ENCODE measurements at regions not wholly inside any gene's neighbourhood (a gene's known extent, or its start where the extent isn't known, plus 50 kb on each side); places are given as distances from the start of the nearest gene placed in this dataset.

DNA sequence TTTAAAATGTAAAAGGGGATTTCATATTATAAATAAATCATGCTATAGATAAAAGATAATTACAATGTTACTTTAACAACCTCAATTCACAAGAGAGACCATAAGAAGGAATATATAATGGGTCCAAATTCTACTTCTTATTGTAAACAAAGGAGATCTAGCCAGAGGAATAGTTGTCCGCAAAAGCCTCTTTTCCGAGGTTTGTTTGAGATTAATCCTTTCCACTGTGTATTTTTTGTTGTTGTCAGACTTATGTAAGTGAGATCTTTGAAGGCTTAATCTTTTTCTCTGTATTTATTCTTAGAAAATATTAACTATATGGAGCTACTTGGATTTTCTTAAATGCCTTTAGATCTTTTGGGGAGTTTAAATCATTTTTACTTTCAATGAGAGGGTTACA, 1299.3 kb upstream of the WWC1 start (continued):
- TF ChIP-seq, protein P1, sequence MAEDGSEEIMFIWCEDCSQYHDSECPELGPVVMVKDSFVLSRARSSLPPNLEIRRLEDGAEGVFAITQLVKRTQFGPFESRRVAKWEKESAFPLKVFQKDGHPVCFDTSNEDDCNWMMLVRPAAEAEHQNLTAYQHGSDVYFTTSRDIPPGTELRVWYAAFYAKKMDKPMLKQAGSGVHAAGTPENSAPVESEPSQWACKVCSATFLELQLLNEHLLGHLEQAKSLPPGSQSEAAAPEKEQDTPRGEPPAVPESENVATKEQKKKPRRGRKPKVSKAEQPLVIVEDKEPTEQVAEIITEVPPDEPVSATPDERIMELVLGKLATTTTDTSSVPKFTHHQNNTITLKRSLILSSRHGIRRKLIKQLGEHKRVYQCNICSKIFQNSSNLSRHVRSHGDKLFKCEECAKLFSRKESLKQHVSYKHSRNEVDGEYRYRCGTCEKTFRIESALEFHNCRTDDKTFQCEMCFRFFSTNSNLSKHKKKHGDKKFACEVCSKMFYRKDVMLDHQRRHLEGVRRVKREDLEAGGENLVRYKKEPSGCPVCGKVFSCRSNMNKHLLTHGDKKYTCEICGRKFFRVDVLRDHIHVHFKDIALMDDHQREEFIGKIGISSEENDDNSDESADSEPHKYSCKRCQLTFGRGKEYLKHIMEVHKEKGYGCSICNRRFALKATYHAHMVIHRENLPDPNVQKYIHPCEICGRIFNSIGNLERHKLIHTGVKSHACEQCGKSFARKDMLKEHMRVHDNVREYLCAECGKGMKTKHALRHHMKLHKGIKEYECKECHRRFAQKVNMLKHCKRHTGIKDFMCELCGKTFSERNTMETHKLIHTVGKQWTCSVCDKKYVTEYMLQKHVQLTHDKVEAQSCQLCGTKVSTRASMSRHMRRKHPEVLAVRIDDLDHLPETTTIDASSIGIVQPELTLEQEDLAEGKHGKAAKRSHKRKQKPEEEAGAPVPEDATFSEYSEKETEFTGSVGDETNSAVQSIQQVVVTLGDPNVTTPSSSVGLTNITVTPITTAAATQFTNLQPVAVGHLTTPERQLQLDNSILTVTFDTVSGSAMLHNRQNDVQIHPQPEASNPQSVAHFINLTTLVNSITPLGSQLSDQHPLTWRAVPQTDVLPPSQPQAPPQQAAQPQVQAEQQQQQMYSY (CRISPR knock-in tag; IDR thresholded peaks at IDR 0.05): no peak
- TF ChIP-seq, protein P2, sequence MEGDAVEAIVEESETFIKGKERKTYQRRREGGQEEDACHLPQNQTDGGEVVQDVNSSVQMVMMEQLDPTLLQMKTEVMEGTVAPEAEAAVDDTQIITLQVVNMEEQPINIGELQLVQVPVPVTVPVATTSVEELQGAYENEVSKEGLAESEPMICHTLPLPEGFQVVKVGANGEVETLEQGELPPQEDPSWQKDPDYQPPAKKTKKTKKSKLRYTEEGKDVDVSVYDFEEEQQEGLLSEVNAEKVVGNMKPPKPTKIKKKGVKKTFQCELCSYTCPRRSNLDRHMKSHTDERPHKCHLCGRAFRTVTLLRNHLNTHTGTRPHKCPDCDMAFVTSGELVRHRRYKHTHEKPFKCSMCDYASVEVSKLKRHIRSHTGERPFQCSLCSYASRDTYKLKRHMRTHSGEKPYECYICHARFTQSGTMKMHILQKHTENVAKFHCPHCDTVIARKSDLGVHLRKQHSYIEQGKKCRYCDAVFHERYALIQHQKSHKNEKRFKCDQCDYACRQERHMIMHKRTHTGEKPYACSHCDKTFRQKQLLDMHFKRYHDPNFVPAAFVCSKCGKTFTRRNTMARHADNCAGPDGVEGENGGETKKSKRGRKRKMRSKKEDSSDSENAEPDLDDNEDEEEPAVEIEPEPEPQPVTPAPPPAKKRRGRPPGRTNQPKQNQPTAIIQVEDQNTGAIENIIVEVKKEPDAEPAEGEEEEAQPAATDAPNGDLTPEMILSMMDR (IDR thresholded peaks at IDR 0.05): no peak
- TF ChIP-seq CBFB (CRISPR knock-in tag; IDR thresholded peaks at IDR 0.05; ENCODE audit: low read depth) (no peak), SP1 (CRISPR knock-in tag; conservative IDR thresholded peaks at IDR 0.05) (no peak)
- TF ChIP-seq, protein P3, sequence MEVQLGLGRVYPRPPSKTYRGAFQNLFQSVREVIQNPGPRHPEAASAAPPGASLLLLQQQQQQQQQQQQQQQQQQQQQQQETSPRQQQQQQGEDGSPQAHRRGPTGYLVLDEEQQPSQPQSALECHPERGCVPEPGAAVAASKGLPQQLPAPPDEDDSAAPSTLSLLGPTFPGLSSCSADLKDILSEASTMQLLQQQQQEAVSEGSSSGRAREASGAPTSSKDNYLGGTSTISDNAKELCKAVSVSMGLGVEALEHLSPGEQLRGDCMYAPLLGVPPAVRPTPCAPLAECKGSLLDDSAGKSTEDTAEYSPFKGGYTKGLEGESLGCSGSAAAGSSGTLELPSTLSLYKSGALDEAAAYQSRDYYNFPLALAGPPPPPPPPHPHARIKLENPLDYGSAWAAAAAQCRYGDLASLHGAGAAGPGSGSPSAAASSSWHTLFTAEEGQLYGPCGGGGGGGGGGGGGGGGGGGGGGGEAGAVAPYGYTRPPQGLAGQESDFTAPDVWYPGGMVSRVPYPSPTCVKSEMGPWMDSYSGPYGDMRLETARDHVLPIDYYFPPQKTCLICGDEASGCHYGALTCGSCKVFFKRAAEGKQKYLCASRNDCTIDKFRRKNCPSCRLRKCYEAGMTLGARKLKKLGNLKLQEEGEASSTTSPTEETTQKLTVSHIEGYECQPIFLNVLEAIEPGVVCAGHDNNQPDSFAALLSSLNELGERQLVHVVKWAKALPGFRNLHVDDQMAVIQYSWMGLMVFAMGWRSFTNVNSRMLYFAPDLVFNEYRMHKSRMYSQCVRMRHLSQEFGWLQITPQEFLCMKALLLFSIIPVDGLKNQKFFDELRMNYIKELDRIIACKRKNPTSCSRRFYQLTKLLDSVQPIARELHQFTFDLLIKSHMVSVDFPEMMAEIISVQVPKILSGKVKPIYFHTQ (CRISPR knock-in tag; IDR thresholded peaks at IDR 0.05): no peak

DNA sequence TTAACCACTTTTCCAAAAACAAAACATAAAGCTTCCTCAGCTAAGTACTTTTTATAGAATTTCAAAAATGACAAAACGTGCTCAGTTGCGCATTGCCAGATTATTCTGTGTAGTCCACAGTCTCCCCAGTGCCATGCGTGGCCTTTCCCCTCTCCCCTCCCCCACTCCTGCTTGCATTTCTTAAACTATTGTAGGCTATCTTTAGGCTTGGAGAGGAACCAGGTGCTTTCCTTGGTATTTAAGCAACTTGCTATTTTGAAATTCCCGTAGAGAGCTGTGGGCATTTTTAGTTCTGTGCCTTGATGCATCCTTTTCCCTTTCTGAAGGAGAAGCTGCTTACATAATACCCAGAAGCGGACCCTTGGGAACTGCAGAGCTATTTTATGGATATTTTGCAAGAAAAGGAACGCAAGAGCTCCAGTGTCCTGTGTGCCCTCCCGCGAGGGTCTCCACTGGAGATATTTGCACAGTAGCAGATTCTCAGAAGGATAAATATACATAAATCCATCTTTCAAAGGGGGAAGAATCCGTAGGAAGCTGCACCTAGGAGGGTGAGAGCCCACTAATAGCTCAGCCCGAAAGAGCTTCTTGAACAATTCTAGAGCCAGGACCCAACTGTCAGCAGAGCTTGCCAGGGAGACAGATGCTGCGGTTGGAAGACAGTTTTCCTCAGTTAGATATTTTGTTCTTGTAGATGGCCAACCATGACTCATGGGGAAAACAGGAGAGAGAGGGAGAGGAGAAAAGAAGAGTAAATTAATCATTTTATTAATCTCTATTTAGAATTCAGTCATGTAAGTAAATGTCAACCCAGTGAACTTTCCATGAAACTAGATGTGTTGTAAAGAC, 1298.3 kb upstream of the WWC1 start:
- ChIA-PET CTCF (interaction anchor here (1.7 kb wide), 1 partner anchor 37 kb away, joined by 4 read pairs; no protein-coding TSS in a partner anchor), POLR2A (interaction anchor here (0.8 kb wide), 1 partner anchor 14 kb away, joined by 4 read pairs; no protein-coding TSS in a partner anchor)
- Mint-ChIP-seq H3K9me3 (no peaks in the 10 kb centered on the region), H3K36me3 (no peaks in the 10 kb centered on the region), H3K4me1 (peaks cover 30% of the 10 kb centered on the region), H3K27ac (peak overlapping the region; percentile 4; the same call in 1 of the 2 replicates), H3K27me3 (ENCODE audit: low read depth) (no peaks in the 10 kb centered on the region), H3K4me3 (no peak overlapping the region)
- DNase-seq (ENCODE audit: low spot score) (no peak), ATAC-seq (peak; percentile 56)
- TF ChIP-seq ZNF317 (CRISPR knock-in tag; IDR thresholded peaks at IDR 0.05; ENCODE audit: borderline replicate concordance, low read depth): no peak
- no peak for TF ChIP-seq FOXK1 (CRISPR knock-in tag; IDR thresholded peaks at IDR 0.05)
- TF ChIP-seq, protein P4, sequence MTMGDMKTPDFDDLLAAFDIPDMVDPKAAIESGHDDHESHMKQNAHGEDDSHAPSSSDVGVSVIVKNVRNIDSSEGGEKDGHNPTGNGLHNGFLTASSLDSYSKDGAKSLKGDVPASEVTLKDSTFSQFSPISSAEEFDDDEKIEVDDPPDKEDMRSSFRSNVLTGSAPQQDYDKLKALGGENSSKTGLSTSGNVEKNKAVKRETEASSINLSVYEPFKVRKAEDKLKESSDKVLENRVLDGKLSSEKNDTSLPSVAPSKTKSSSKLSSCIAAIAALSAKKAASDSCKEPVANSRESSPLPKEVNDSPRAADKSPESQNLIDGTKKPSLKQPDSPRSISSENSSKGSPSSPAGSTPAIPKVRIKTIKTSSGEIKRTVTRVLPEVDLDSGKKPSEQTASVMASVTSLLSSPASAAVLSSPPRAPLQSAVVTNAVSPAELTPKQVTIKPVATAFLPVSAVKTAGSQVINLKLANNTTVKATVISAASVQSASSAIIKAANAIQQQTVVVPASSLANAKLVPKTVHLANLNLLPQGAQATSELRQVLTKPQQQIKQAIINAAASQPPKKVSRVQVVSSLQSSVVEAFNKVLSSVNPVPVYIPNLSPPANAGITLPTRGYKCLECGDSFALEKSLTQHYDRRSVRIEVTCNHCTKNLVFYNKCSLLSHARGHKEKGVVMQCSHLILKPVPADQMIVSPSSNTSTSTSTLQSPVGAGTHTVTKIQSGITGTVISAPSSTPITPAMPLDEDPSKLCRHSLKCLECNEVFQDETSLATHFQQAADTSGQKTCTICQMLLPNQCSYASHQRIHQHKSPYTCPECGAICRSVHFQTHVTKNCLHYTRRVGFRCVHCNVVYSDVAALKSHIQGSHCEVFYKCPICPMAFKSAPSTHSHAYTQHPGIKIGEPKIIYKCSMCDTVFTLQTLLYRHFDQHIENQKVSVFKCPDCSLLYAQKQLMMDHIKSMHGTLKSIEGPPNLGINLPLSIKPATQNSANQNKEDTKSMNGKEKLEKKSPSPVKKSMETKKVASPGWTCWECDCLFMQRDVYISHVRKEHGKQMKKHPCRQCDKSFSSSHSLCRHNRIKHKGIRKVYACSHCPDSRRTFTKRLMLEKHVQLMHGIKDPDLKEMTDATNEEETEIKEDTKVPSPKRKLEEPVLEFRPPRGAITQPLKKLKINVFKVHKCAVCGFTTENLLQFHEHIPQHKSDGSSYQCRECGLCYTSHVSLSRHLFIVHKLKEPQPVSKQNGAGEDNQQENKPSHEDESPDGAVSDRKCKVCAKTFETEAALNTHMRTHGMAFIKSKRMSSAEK (CRISPR knock-in tag; IDR thresholded peaks at IDR 0.05; ENCODE audit: borderline replicate concordance): no peak
- TF ChIP-seq, protein P5, sequence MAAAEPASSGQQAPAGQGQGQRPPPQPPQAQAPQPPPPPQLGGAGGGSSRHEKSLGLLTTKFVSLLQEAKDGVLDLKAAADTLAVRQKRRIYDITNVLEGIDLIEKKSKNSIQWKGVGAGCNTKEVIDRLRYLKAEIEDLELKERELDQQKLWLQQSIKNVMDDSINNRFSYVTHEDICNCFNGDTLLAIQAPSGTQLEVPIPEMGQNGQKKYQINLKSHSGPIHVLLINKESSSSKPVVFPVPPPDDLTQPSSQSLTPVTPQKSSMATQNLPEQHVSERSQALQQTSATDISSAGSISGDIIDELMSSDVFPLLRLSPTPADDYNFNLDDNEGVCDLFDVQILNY (CRISPR knock-in tag; IDR thresholded peaks at IDR 0.05): no peak
- TF ChIP-seq ZNF219 (CRISPR knock-in tag; IDR thresholded peaks at IDR 0.05; ENCODE audit: borderline replicate concordance): no peak
- no peak for TF ChIP-seq RORB (CRISPR knock-in tag; IDR thresholded peaks at IDR 0.05)
- TF ChIP-seq, protein P6, sequence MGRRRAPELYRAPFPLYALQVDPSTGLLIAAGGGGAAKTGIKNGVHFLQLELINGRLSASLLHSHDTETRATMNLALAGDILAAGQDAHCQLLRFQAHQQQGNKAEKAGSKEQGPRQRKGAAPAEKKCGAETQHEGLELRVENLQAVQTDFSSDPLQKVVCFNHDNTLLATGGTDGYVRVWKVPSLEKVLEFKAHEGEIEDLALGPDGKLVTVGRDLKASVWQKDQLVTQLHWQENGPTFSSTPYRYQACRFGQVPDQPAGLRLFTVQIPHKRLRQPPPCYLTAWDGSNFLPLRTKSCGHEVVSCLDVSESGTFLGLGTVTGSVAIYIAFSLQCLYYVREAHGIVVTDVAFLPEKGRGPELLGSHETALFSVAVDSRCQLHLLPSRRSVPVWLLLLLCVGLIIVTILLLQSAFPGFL (CRISPR knock-in tag; IDR thresholded peaks at IDR 0.05; ENCODE audit: borderline replicate concordance): no peak
- no peak for TF ChIP-seq SMAD4 (CRISPR knock-in tag; IDR thresholded peaks at IDR 0.05)
- TF ChIP-seq, protein P7, sequence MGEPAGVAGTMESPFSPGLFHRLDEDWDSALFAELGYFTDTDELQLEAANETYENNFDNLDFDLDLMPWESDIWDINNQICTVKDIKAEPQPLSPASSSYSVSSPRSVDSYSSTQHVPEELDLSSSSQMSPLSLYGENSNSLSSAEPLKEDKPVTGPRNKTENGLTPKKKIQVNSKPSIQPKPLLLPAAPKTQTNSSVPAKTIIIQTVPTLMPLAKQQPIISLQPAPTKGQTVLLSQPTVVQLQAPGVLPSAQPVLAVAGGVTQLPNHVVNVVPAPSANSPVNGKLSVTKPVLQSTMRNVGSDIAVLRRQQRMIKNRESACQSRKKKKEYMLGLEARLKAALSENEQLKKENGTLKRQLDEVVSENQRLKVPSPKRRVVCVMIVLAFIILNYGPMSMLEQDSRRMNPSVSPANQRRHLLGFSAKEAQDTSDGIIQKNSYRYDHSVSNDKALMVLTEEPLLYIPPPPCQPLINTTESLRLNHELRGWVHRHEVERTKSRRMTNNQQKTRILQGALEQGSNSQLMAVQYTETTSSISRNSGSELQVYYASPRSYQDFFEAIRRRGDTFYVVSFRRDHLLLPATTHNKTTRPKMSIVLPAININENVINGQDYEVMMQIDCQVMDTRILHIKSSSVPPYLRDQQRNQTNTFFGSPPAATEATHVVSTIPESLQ (CRISPR knock-in tag; IDR thresholded peaks at IDR 0.05): no peak
